GM18873 (cell line): ENCODE measurements at regions not wholly inside any gene's neighbourhood (a gene's known extent, or its start where the extent isn't known, plus 50 kb on each side); places are given as distances from the start of the nearest gene placed in this dataset.
"Not testable (repeated sequence)": the region's sequence is repeated elsewhere in the genome, so short reads cannot be mapped to it uniquely, and the experiment has no call there.

Experiments
- ATAC-seq: cut with Tn5 transposase; IDR thresholded peaks from one replicate; pipeline ENCODE4 v1.9.1; 2021; ENCODE audit warnings: mild to moderate bottlenecking, moderate library complexity, moderate number of reproducible peaks; ENCODE audit not compliant: unreplicated experiment, low FRiP score

GRCh38 chrX:122133478-122133877, 1050.6 kb upstream of the GRIA3 start:
- ATAC-seq, result no peak

- ATAC-seq, result no peak
Observed at GRCh38 chrX:122134291-122134690, 1049.8 kb upstream of the GRIA3 start.

- ATAC-seq, result no peak
Observed at GRCh38 chrX:122135070-122135469, 1049.0 kb upstream of the GRIA3 start.

- ATAC-seq, result not testable (repeated sequence)
Observed at GRCh38 chrX:122140219-122140618, 1043.9 kb upstream of the GRIA3 start.

- ATAC-seq, result no peak
Observed at GRCh38 chrX:122154019-122154418, 1030.1 kb upstream of the GRIA3 start.

GRCh38 chrX:122168241-122168640, 1015.8 kb upstream of the GRIA3 start:
- ATAC-seq, result no peak

- ATAC-seq, result no peak
Observed at GRCh38 chrX:122184791-122185190, 999.3 kb upstream of the GRIA3 start.

GRCh38 chrX:122187069-122187713, 996.9 kb upstream of the GRIA3 start:
- no peak for ATAC-seq

GRCh38 chrX:122188751-122189150, 995.3 kb upstream of the GRIA3 start:
- ATAC-seq, result no peak

- no peak for ATAC-seq
Observed at GRCh38 chrX:122196343-122196742, 987.7 kb upstream of the GRIA3 start.

GRCh38 chrX:122203399-122203798, 980.7 kb upstream of the GRIA3 start:
- ATAC-seq, result no peak

GRCh38 chrX:122218666-122219065, 965.4 kb upstream of the GRIA3 start:
- ATAC-seq, result no peak

GRCh38 chrX:122219226-122219625, 964.9 kb upstream of the GRIA3 start:
- no peak for ATAC-seq

- ATAC-seq, result no peak
Observed at GRCh38 chrX:122219735-122220134, 964.3 kb upstream of the GRIA3 start.

- no peak for ATAC-seq
Observed at GRCh38 chrX:122220644-122221373, 963.3 kb upstream of the GRIA3 start.

- not testable (repeated sequence) for ATAC-seq
Observed at GRCh38 chrX:122221810-122222209, 962.3 kb upstream of the GRIA3 start.

- ATAC-seq, result not testable (repeated sequence)
Observed at GRCh38 chrX:122224137-122224536, 959.9 kb upstream of the GRIA3 start.

GRCh38 chrX:122238801-122239200, 945.3 kb upstream of the GRIA3 start:
- no peak for ATAC-seq

- no peak for ATAC-seq
Observed at GRCh38 chrX:122241959-122242358, 942.1 kb upstream of the GRIA3 start.

GRCh38 chrX:122244080-122244479, 940.0 kb upstream of the GRIA3 start:
- no peak for ATAC-seq

GRCh38 chrX:122245175-122245574, 938.9 kb upstream of the GRIA3 start:
- no peak for ATAC-seq

GRCh38 chrX:122245943-122246342, 938.1 kb upstream of the GRIA3 start:
- ATAC-seq, result no peak
